ENCODE measurements at regions not wholly inside any gene's neighbourhood (a gene's known extent, or its start where the extent isn't known, plus 50 kb on each side); places are given as distances from the start of the nearest gene placed in this dataset.

DNA sequence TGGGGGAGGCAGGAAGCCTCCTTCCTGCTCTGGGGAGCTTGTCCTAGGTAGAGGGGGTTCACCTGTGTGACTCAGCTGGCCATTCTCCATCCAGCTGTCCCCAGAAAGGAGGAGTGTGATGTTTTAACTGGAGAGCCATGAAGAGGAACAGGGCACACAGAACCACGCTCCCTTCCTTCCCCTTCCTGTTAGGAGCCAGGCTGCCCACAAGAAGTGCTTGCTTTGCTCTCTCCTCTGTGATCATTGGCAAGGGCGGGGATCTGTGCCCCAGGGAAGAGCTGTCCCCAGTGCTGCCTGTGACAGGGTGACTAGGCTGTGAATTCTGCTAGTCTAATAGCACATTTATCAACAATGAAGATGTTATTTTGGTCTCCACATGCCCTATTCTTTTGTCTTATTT is 169.6 kb upstream of the GATB start:
- TF ChIP-seq REST (IDR thresholded peaks at IDR 0.05; ENCODE audit: insufficient read depth in 1 of 2, low read depth in 2 of 2, low read length in 2 of 2) (no peak), POLR2AphosphoS5 (IDR thresholded peaks at IDR 0.05; ENCODE audit: low read depth, low read length) (no peak), SIN3A (IDR thresholded peaks at IDR 0.05; ENCODE audit: borderline replicate concordance, insufficient read depth, low read length) (no peak)

Measured in PFSK-1 (cell line).